D721Med (cell line): ENCODE measurements at regions not wholly inside any gene's neighbourhood (a gene's known extent, or its start where the extent isn't known, plus 50 kb on each side); places are given as distances from the start of the nearest gene placed in this dataset.
A peak's percentile ranks its signal among the peaks of the same experiment; 100 is the strongest.

ENCODE experiments used
- DNase-seq: peaks from one replicate; pipeline ENCODE4 v3.0.0; 2011; ENCODE audit warnings: low spot score; ENCODE audit not compliant: insufficient read length
- FAIRE-seq: peaks from 2 replicates; lab custom pipeline; 2011; peaks lifted over from hg19 to GRCh38; lab: Jason Lieb, UNC
- TF ChIP-seq, protein P1 (sequence below): IDR thresholded peaks from 2 replicates; pipeline ENCODE4 v1.5.1; 2012; ENCODE audit warnings: mild to moderate bottlenecking, control low read depth; ENCODE audit not compliant: insufficient read depth; ENCODE audit errors: missing control alignments

DNA sequence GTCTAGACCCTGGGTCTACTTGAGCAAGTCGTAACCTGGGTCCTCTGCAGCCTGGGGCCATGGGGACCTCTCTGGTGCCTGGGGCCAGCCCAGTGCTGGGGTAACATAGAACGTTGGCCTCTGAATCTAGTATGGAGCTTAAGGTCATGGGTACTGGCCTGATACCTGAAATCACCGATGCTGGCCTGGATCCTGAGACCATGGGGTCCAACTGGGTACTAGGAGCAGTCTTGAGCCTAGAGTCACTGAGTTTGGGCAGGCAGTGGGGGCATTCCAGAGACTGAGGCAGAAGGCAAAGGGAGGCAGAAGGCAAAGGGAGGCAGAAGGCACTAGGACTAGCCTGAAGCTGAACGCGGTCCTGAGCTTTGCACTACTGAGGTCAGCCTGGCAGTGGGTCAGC is 1121.1 kb upstream of the PRR20A start:
- DNase-seq: no peak
- TF ChIP-seq, protein P1, sequence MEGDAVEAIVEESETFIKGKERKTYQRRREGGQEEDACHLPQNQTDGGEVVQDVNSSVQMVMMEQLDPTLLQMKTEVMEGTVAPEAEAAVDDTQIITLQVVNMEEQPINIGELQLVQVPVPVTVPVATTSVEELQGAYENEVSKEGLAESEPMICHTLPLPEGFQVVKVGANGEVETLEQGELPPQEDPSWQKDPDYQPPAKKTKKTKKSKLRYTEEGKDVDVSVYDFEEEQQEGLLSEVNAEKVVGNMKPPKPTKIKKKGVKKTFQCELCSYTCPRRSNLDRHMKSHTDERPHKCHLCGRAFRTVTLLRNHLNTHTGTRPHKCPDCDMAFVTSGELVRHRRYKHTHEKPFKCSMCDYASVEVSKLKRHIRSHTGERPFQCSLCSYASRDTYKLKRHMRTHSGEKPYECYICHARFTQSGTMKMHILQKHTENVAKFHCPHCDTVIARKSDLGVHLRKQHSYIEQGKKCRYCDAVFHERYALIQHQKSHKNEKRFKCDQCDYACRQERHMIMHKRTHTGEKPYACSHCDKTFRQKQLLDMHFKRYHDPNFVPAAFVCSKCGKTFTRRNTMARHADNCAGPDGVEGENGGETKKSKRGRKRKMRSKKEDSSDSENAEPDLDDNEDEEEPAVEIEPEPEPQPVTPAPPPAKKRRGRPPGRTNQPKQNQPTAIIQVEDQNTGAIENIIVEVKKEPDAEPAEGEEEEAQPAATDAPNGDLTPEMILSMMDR: no peak
- no peak for FAIRE-seq

DNA sequence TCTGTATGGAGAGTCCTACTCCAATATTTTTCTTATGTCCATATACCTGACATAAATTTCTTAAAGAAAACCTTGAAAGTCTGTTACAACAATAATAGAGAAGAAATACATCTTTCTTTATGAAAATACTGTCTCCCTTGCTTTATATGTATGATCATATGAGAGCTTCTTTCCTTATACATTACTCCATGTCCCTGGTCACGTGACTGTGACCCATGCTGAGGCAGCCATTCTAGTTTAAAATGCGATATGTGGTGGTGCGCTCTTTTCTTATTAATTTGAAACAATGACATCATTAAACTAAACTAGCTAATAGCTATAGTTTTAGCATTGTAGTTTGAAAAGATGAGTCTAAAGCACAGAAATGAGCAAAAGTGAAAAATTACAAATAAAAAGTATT is 1120.3 kb upstream of the PRR20A start:
- FAIRE-seq (no peak), DNase-seq (no peak)
- TF ChIP-seq, protein P1: no peak

- DNase-seq (no peak), FAIRE-seq (no peak)
- TF ChIP-seq, protein P1: no peak
Observed at GRCh38 chr13:56039992-56040391, 1100.7 kb upstream of the PRR20A start.

DNA sequence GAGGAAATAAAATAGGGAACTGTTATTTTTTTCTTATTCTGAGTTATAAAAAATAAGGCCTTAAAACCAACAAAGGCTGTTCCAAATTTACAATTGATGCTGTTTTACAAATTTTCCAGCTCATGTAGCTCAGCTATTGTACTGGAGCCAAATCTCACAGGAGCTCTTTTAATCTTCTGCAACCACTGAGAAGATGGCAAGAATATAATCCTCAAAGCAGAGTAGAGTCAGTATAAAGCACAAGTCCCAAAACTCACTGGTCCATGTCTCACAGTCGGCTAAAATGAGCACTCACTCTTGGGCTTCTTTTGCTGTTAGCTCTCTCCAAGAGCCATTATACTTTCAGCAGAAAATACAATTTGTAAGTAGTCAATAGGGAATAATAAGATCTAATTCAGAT is 1074.4 kb upstream of the PRR20A start:
- no peak for FAIRE-seq

GRCh38 chr13:56102641-56103040 is 1038.1 kb upstream of the PRR20A start:
- no peak for DNase-seq
- TF ChIP-seq, protein P1: no peak
- no peak for FAIRE-seq

More for the DNA sequence above, 1074.4 kb upstream of the PRR20A start:
- no peak for DNase-seq
- TF ChIP-seq, protein P1: no peak

DNA sequence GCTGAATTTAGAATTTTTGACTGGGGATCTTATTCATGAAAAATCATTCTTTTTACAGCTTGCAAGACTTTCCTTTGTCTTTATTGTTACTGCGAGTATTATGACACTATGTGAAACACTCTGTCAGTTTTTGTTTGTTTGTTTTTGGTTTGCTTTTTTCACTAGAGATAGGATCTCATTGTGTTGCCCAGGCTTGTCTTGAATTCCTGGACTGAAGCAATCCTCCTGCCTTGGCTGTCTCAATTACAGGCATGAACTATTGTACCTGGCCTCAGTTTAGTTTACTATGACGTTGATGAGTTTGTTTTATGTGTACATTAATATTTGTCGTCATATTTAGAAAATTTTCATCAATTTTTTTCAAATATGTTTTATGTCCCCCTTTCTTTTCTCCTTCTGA is 1030.0 kb upstream of the PRR20A start:
- TF ChIP-seq, protein P1: no peak
- FAIRE-seq (peak; percentile 44), DNase-seq (no peak)

- FAIRE-seq (no peak), DNase-seq (no peak)
- TF ChIP-seq, protein P1: no peak
Observed at GRCh38 chr13:56134524-56134923, 1006.2 kb upstream of the PRR20A start.
